Astrocyte (in vitro differentiated cells and primary cell): ENCODE measurements at regions not wholly inside any gene's neighbourhood (a gene's known extent, or its start where the extent isn't known, plus 50 kb on each side); places are given as distances from the start of the nearest gene placed in this dataset.

Experiments
- EZH2 ChIP-seq: IDR thresholded peaks from 2 replicates; pipeline ENCODE4 v1.6.1; 2012; ENCODE audit warnings: mild to moderate bottlenecking, low read length, inconsistent platforms; ENCODE audit not compliant: insufficient read depth
- TF ChIP-seq, protein P1 (sequence below): IDR thresholded peaks from 2 replicates; pipeline ENCODE4 v1.5.1; 2011; ENCODE audit warnings: low read depth, mild to moderate bottlenecking, inconsistent platforms, low read length, moderate library complexity; ENCODE audit not compliant: insufficient read depth

DNA sequence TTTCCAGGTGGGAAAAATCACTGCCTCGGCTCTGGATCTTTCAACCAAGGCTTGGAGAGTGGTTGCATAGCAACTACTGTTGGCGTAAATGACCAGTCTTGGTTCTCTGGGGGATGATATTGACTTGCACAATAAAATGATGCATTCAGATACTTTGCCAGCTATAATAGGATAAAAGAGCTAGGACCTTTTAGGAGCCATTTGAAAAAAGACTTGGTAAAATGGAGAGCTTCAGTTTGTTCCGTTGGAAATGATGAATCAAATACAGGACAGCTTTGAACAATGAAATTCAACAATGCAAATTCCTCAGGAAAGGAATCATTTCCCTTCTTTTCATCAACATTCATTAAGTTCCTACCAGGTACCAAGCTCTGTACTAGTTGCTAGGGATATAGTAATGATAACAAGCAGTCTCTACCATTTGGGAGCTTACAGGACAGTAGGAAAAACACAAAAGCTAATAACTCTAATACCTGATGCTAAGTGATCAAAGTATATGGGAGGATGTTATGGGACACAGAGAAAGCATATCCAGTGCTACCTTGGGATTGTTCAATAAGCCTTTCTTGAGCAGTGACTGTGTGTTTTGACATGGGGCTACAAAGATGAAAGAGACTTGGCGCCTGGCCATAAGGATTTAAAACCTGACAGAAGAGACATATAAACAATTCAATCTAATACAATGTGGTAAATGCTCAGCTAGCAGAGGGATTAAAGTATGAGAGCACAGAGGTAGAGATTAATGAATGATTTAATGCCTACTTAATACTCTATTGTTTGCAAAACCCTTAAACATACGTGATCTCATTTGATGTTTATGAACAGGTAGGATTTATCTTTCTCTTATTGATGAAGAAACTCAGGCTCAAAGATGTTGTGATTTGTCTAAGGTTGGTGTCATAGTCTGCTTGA is 110.7 kb downstream of the QPCT start:
- TF ChIP-seq, protein P1, sequence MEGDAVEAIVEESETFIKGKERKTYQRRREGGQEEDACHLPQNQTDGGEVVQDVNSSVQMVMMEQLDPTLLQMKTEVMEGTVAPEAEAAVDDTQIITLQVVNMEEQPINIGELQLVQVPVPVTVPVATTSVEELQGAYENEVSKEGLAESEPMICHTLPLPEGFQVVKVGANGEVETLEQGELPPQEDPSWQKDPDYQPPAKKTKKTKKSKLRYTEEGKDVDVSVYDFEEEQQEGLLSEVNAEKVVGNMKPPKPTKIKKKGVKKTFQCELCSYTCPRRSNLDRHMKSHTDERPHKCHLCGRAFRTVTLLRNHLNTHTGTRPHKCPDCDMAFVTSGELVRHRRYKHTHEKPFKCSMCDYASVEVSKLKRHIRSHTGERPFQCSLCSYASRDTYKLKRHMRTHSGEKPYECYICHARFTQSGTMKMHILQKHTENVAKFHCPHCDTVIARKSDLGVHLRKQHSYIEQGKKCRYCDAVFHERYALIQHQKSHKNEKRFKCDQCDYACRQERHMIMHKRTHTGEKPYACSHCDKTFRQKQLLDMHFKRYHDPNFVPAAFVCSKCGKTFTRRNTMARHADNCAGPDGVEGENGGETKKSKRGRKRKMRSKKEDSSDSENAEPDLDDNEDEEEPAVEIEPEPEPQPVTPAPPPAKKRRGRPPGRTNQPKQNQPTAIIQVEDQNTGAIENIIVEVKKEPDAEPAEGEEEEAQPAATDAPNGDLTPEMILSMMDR: no peak
- no peak for TF ChIP-seq EZH2
